GM21619 (cell line): ENCODE measurements at regions not wholly inside any gene's neighbourhood (a gene's known extent, or its start where the extent isn't known, plus 50 kb on each side); places are given as distances from the start of the nearest gene placed in this dataset.

Experiments used
- ATAC-seq: cut with Tn5 transposase; IDR thresholded peaks from one replicate; pipeline ENCODE4 v1.9.1; 2021; ENCODE audit not compliant: unreplicated experiment

GRCh38 chr1:187294421-187295201 is 465.9 kb downstream of the PLA2G4A start:
- ATAC-seq: no peak

GRCh38 chr1:187300081-187300480 is 471.3 kb downstream of the PLA2G4A start:
- no peak for ATAC-seq

- no peak for ATAC-seq
Observed at GRCh38 chr1:187306710-187307415, 478.1 kb downstream of the PLA2G4A start.

GRCh38 chr1:187310038-187310631 is 481.4 kb downstream of the PLA2G4A start:
- no peak for ATAC-seq

- ATAC-seq: no peak
Observed at GRCh38 chr1:187313115-187313514, 484.4 kb downstream of the PLA2G4A start.

- no peak for ATAC-seq
Observed at GRCh38 chr1:187326557-187326956, 497.8 kb downstream of the PLA2G4A start.

- ATAC-seq: no peak
Observed at GRCh38 chr1:187336441-187337168, 507.9 kb downstream of the PLA2G4A start.

GRCh38 chr1:187338762-187339412 is 510.1 kb downstream of the PLA2G4A start:
- no peak for ATAC-seq

GRCh38 chr1:187342495-187342894 is 513.7 kb downstream of the PLA2G4A start:
- ATAC-seq: no peak

- no peak for ATAC-seq
Observed at GRCh38 chr1:187374082-187374481, 545.3 kb downstream of the PLA2G4A start.

GRCh38 chr1:187374742-187375141 is 546.0 kb downstream of the PLA2G4A start:
- no peak for ATAC-seq

GRCh38 chr1:187383366-187383765 is 554.6 kb downstream of the PLA2G4A start:
- ATAC-seq: no peak

- ATAC-seq: peak; percentile 81
Observed at GRCh38 chr1:187384504-187384903, 555.8 kb downstream of the PLA2G4A start.

- ATAC-seq: no peak
Observed at GRCh38 chr1:187390215-187390818, 561.6 kb downstream of the PLA2G4A start.

- no peak for ATAC-seq
Observed at GRCh38 chr1:187396226-187396625, 567.5 kb downstream of the PLA2G4A start.

GRCh38 chr1:187396929-187397796 is 568.4 kb downstream of the PLA2G4A start:
- ATAC-seq: no peak

GRCh38 chr1:187408212-187409004 is 579.7 kb downstream of the PLA2G4A start:
- ATAC-seq: no peak

- no peak for ATAC-seq
Observed at GRCh38 chr1:187409341-187409740, 580.6 kb downstream of the PLA2G4A start.

- ATAC-seq: no peak
Observed at GRCh38 chr1:187411118-187411517, 582.4 kb downstream of the PLA2G4A start.
